Thyroid gland (tissue), 4 donors: ENCODE measurements at regions not wholly inside any gene's neighbourhood (a gene's known extent, or its start where the extent isn't known, plus 50 kb on each side); places are given as distances from the start of the nearest gene placed in this dataset.

Source experiments
- DNase-seq, 2 donors: peaks; one replicate each; pipeline ENCODE4 v3.0.0-alpha.2; 2019
- H3K27ac ChIP-seq, 3 donors: fragments of 200-600 bp; sonication (generic); 1 replicate in 2 of 3; 2 replicates in 1 of 3; pipeline ENCODE4 v1.5.1; 2016 to 2019; ENCODE audit warnings: mild to moderate bottlenecking in 1 of 3, moderate library complexity in 1 of 3
- H3K27me3 ChIP-seq: fragments of 200-600 bp; sonication (generic); one replicate; pipeline ENCODE4 v1.5.1; 2019
- H3K36me3 ChIP-seq, 2 donors: fragments of 200-600 bp; sonication (generic); one replicate each; pipeline ENCODE4 v1.5.1; 2016 to 2019
- H3K4me1 ChIP-seq, 2 donors: fragments of 200-600 bp; sonication (generic); one replicate each; pipeline ENCODE4 v1.5.1; 2017 to 2019
- H3K4me3 ChIP-seq, 3 donors: fragments of 200-600 bp; sonication (generic); replicated peaks in 1 of 3; 1 replicate in 2 of 3; 2 replicates in 1 of 3; pipeline ENCODE4 v1.5.1; 2016; ENCODE audit warnings: mild to moderate bottlenecking in 1 of 3
- H3K9me3 ChIP-seq: fragments of 200-600 bp; sonication (generic); one replicate; pipeline ENCODE4 v1.5.1; 2017
- POLR2A ChIP-seq, 2 donors: fragments of 450-650 bp; IDR thresholded peaks; one replicate each; pipeline ENCODE4 v1.6.1; 2017; ENCODE audit warnings: antibody characterized with exemption in 2 of 2, mild to moderate bottlenecking in 2 of 2, moderate library complexity in 1 of 2
- WGBS, 2 donors: methylation state at CpG; one replicate each; pipeline ENCODE4 v1.1.5; 2017; 5-methylcytosine and 5-hydroxymethylcytosine counted together
- intact Hi-C: fragments of 100-400 bp; cut with DNase I; formaldehyde crosslinking; loops from one replicate; pipeline ENCODE4 v1.15.1; 2023
- TF ChIP-seq, protein P1 (sequence below), 6 experiments: fragments of 200-600 bp in 3 of 6; fragments of 450-650 bp in 3 of 6; sonication (generic) in 3 of 6; IDR thresholded peaks; one replicate each; pipeline ENCODE4 v1.5.1; 2016 to 2019; ENCODE audit warnings: antibody characterized with exemption in 6 of 6, mild to moderate bottlenecking in 2 of 6, inconsistent platforms in 1 of 6, moderate library complexity in 1 of 6

- DNase-seq: no peak
- Histone ChIP-seq H3K27ac (no peak overlapping the region), H3K4me3 (no peak overlapping the region), H3K4me1 (no peaks in the 10 kb centered on the region), H3K9me3 (no peaks in the 10 kb centered on the region), H3K27me3 (no peaks in the 10 kb centered on the region), H3K36me3 (no peaks in the 10 kb centered on the region)
- 87% methylated on average over 12 of the region's 12 CpGs for WGBS, 2 donors
- intact Hi-C loops: no loop called here
- TF ChIP-seq POLR2A (IDR thresholded peaks at IDR 0.05): no peak
- TF ChIP-seq, protein P1, sequence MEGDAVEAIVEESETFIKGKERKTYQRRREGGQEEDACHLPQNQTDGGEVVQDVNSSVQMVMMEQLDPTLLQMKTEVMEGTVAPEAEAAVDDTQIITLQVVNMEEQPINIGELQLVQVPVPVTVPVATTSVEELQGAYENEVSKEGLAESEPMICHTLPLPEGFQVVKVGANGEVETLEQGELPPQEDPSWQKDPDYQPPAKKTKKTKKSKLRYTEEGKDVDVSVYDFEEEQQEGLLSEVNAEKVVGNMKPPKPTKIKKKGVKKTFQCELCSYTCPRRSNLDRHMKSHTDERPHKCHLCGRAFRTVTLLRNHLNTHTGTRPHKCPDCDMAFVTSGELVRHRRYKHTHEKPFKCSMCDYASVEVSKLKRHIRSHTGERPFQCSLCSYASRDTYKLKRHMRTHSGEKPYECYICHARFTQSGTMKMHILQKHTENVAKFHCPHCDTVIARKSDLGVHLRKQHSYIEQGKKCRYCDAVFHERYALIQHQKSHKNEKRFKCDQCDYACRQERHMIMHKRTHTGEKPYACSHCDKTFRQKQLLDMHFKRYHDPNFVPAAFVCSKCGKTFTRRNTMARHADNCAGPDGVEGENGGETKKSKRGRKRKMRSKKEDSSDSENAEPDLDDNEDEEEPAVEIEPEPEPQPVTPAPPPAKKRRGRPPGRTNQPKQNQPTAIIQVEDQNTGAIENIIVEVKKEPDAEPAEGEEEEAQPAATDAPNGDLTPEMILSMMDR (IDR thresholded peaks at IDR 0.05): no peak
Measured at GRCh38 chrX:1011691-1012283, 200.7 kb downstream of the CRLF2 start.

- no peaks in the 10 kb centered on the region for H3K36me3 ChIP-seq
- DNase-seq: no peak
- H3K4me3 ChIP-seq: no peak overlapping the region
- 84 to 86% methylated on average over 15 of the region's 15 CpGs for WGBS, 2 donors
- H3K27ac ChIP-seq: no peak overlapping the region
- no peak for TF ChIP-seq POLR2A (IDR thresholded peaks at IDR 0.05)
- TF ChIP-seq, protein P1 (IDR thresholded peaks at IDR 0.05): no peak
- no peaks in the 10 kb centered on the region for H3K9me3 ChIP-seq
- intact Hi-C loops: no loop called here
- no peaks in the 10 kb centered on the region for H3K27me3 ChIP-seq
- no peaks in the 10 kb centered on the region for H3K4me1 ChIP-seq
Measured at GRCh38 chrX:1009771-1010170, 202.7 kb downstream of the CRLF2 start.

GRCh38 chrX:1006156-1006730 is 206.2 kb downstream of the CRLF2 start:
- TF ChIP-seq, protein P1 (IDR thresholded peaks at IDR 0.05): no peak
- TF ChIP-seq POLR2A (IDR thresholded peaks at IDR 0.05): no peak
- 93% methylated on average over 20 of the region's 20 CpGs for WGBS, 2 donors

GRCh38 chrX:1002611-1003010 is 209.8 kb downstream of the CRLF2 start:
- no peak overlapping the region for H3K27ac ChIP-seq
- H3K4me1 ChIP-seq: no peaks in the 10 kb centered on the region
- no peak for TF ChIP-seq POLR2A (IDR thresholded peaks at IDR 0.05)
- TF ChIP-seq, protein P1 (IDR thresholded peaks at IDR 0.05): no peak
- H3K36me3 ChIP-seq: no peaks in the 10 kb centered on the region
- WGBS, 2 donors: 88 to 90% methylated on average over 23 of the region's 23 CpGs
- H3K4me3 ChIP-seq: no peak overlapping the region
- intact Hi-C loops: no loop called here
- DNase-seq: no peak
- no peaks in the 10 kb centered on the region for H3K27me3 ChIP-seq
- no peaks in the 10 kb centered on the region for H3K9me3 ChIP-seq

More at GRCh38 chrX:1006156-1006730, 206.2 kb downstream of the CRLF2 start:
- Histone ChIP-seq H3K4me1 (no peaks in the 10 kb centered on the region), H3K4me3 (no peak overlapping the region), H3K27ac (no peak overlapping the region), H3K9me3 (no peaks in the 10 kb centered on the region), H3K36me3 (no peaks in the 10 kb centered on the region), H3K27me3 (no peaks in the 10 kb centered on the region)
- intact Hi-C loops: no loop called here
- no peak for DNase-seq

DNA sequence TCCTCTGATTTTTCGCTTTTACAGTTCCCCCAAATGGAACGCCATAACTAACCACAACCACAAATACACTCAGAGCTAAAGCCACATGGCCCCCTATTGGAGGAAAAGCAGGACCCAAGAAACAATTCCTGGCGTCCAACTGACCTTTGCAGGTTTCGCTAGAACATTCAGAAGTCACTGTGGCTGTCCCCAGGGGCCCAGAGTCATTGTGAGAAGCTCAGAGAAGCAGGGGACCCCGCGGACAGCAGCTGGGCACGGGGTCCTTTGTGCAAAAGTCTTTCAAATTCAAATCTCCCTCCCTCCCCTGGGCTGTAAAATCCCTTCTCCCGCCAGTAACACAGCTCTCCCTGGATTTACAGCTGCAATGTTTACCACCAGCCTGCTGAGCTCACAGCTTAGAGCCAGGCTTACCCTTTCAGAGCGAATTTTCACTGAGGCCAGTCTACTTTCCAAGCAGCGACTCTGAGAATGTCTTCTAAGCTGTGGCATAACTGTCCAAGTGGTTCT is 214.8 kb downstream of the CRLF2 start:
- no peak for TF ChIP-seq POLR2A (IDR thresholded peaks at IDR 0.05)
- TF ChIP-seq, protein P1 (IDR thresholded peaks at IDR 0.05): no peak
- 17% methylated on average over 10 of the region's 10 CpGs for WGBS, 2 donors
- no peaks in the 10 kb centered on the region for H3K36me3 ChIP-seq
- no peaks in the 10 kb centered on the region for H3K4me1 ChIP-seq
- no peaks in the 10 kb centered on the region for H3K27me3 ChIP-seq
- no peaks in the 10 kb centered on the region for H3K9me3 ChIP-seq
- H3K4me3 ChIP-seq: no peak overlapping the region
- intact Hi-C loops: no loop called here
- no peak overlapping the region for H3K27ac ChIP-seq
- DNase-seq: no peak
